Calu3 (cell line): ENCODE measurements at regions not wholly inside any gene's neighbourhood (a gene's known extent, or its start where the extent isn't known, plus 50 kb on each side); places are given as distances from the start of the nearest gene placed in this dataset.

ENCODE experiments used
- BruUV-seq: library from RNA; stranded (reverse); fragments of 400-500 nt; replicated peaks from 2 replicates; lab custom pipeline; 2021; lab: Mats Ljungman, UMichigan
- CTCF ChIA-PET: fragments of 300-600 bp; sonication (Branson Sonifier 250); formaldehyde crosslinking; loops from one replicate; lab custom pipeline; 2022; ENCODE audit warnings: antibody characterized with exemption; lab: Charles Lee
- DNase-seq: peaks from one replicate; pipeline ENCODE4 v3.0.0; 2022
- H3K27ac Mint-ChIP-seq: one replicate; pipeline ENCODE4 v1.8.0; 2022; ENCODE audit warnings: mixed read lengths; ENCODE audit not compliant: unreplicated experiment
- H3K27me3 Mint-ChIP-seq: one replicate; pipeline ENCODE4 v1.8.0; 2022; ENCODE audit warnings: mixed read lengths; ENCODE audit not compliant: unreplicated experiment
- H3K36me3 Mint-ChIP-seq: one replicate; pipeline ENCODE4 v1.8.0; 2022; ENCODE audit warnings: mild to moderate bottlenecking, moderate library complexity, mixed read lengths; ENCODE audit not compliant: insufficient read depth, unreplicated experiment
- H3K4me1 Mint-ChIP-seq: one replicate; pipeline ENCODE4 v1.8.0; 2022; ENCODE audit warnings: mild to moderate bottlenecking, low read depth, mixed read lengths; ENCODE audit not compliant: unreplicated experiment
- H3K4me3 Mint-ChIP-seq: one replicate; pipeline ENCODE4 v1.8.0; 2022; ENCODE audit warnings: mild to moderate bottlenecking, low read depth, moderate library complexity, mixed read lengths; ENCODE audit not compliant: unreplicated experiment
- H3K9me3 Mint-ChIP-seq: one replicate; pipeline ENCODE4 v1.8.0; 2022; ENCODE audit warnings: low read depth, mixed read lengths; ENCODE audit not compliant: unreplicated experiment
- intact Hi-C: fragments of 100-400 bp; cut with micrococcal nuclease; formaldehyde crosslinking; loops from one replicate; pipeline ENCODE4 v1.10.0; 2022; ENCODE audit not compliant: unreplicated experiment
- TF ChIP-seq, protein P1 (sequence below): fragments of 200-600 bp; IDR thresholded peaks from one replicate; pipeline ENCODE4 v1.8.0; 2022; ENCODE audit warnings: antibody characterized with exemption; ENCODE audit not compliant: unreplicated experiment

GRCh38 chr6:141401851-141402250 is 730.9 kb upstream of the GJE1 start:
- CTCF ChIA-PET = no interaction called here
- no peak overlapping the region for H3K27ac Mint-ChIP-seq
- TF ChIP-seq, protein P1, sequence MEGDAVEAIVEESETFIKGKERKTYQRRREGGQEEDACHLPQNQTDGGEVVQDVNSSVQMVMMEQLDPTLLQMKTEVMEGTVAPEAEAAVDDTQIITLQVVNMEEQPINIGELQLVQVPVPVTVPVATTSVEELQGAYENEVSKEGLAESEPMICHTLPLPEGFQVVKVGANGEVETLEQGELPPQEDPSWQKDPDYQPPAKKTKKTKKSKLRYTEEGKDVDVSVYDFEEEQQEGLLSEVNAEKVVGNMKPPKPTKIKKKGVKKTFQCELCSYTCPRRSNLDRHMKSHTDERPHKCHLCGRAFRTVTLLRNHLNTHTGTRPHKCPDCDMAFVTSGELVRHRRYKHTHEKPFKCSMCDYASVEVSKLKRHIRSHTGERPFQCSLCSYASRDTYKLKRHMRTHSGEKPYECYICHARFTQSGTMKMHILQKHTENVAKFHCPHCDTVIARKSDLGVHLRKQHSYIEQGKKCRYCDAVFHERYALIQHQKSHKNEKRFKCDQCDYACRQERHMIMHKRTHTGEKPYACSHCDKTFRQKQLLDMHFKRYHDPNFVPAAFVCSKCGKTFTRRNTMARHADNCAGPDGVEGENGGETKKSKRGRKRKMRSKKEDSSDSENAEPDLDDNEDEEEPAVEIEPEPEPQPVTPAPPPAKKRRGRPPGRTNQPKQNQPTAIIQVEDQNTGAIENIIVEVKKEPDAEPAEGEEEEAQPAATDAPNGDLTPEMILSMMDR = no peak

GRCh38 chr6:141401168-141401567 is 731.6 kb upstream of the GJE1 start:
- no TSS peak for BruUV-seq

More at GRCh38 chr6:141401851-141402250, 730.9 kb upstream of the GJE1 start:
- Mint-ChIP-seq H3K9me3 (no peaks in the 10 kb centered on the region), H3K36me3 (no peaks in the 10 kb centered on the region), H3K4me3 (no peak overlapping the region), H3K4me1 (no peaks in the 10 kb centered on the region), H3K27me3 (no peaks in the 10 kb centered on the region)
- intact Hi-C loops = no loop called here
- DNase-seq = no peak
- no TSS peak for BruUV-seq

GRCh38 chr6:141398949-141399348 is 733.8 kb upstream of the GJE1 start:
- TF ChIP-seq, protein P1 = no peak
- BruUV-seq = no TSS peak
- Mint-ChIP-seq H3K4me1 (no peaks in the 10 kb centered on the region), H3K27me3 (no peaks in the 10 kb centered on the region), H3K36me3 (no peaks in the 10 kb centered on the region), H3K4me3 (no peak overlapping the region), H3K9me3 (no peaks in the 10 kb centered on the region), H3K27ac (no peak overlapping the region)
- intact Hi-C loops = no loop called here
- no peak for DNase-seq
- CTCF ChIA-PET = no interaction called here

More at GRCh38 chr6:141401168-141401567, 731.6 kb upstream of the GJE1 start:
- no peaks in the 10 kb centered on the region for H3K4me1 Mint-ChIP-seq
- intact Hi-C loops = no loop called here
- TF ChIP-seq, protein P1 = no peak
- H3K36me3 Mint-ChIP-seq = no peaks in the 10 kb centered on the region
- no peaks in the 10 kb centered on the region for H3K27me3 Mint-ChIP-seq
- CTCF ChIA-PET = interaction anchor here (0.6 kb wide), 1 partner anchor 20 kb away, joined by 3 read pairs; no protein-coding TSS in a partner anchor
- no peak overlapping the region for H3K4me3 Mint-ChIP-seq
- H3K9me3 Mint-ChIP-seq = no peaks in the 10 kb centered on the region
- DNase-seq = no peak
- H3K27ac Mint-ChIP-seq = no peak overlapping the region

- no peaks in the 10 kb centered on the region for H3K36me3 Mint-ChIP-seq
- no TSS peak for BruUV-seq
- H3K27ac Mint-ChIP-seq = no peak overlapping the region
- no peaks in the 10 kb centered on the region for H3K27me3 Mint-ChIP-seq
- H3K9me3 Mint-ChIP-seq = no peaks in the 10 kb centered on the region
- intact Hi-C loops = no loop called here
- no peaks in the 10 kb centered on the region for H3K4me1 Mint-ChIP-seq
- CTCF ChIA-PET = no interaction called here
- DNase-seq = no peak
- no peak overlapping the region for H3K4me3 Mint-ChIP-seq
- TF ChIP-seq, protein P1 = no peak
These were observed 737.2 kb upstream of the GJE1 start for GRCh38 chr6:141395443-141396008.
